Left cardiac atrium (tissue), 4 donors: ENCODE measurements at regions not wholly inside any gene's neighbourhood (a gene's known extent, or its start where the extent isn't known, plus 50 kb on each side); places are given as distances from the start of the nearest gene placed in this dataset.

Experiments used
- ATAC-seq, 2 donors: fragments of 200-7000 bp; cut with Tn5 transposase; one replicate each; pipeline ENCODE4 v1.9.1; 2020; ENCODE audit warnings: mild to moderate bottlenecking in 2 of 2, moderate library complexity in 2 of 2
- DNase-seq: peaks from one replicate; pipeline ENCODE4 v3.0.0-alpha.2; 2020
- intact Hi-C, 2 donors: fragments of 100-400 bp; cut with DNase I; formaldehyde crosslinking; loops; one replicate each; pipeline versions ENCODE4 v1.14.1 to v1.15.1; 2022 to 2023
- donor health status: DM: no; HTN: yes; CAD: no.
- donor health status: DM: no; HTN: yes; CAD: no; lungs with severe emphysema.
- donor health status: DM: yes; HTN: yes; CAD: no.
- donor health status: Dilated cardiomyopathy.

DNA sequence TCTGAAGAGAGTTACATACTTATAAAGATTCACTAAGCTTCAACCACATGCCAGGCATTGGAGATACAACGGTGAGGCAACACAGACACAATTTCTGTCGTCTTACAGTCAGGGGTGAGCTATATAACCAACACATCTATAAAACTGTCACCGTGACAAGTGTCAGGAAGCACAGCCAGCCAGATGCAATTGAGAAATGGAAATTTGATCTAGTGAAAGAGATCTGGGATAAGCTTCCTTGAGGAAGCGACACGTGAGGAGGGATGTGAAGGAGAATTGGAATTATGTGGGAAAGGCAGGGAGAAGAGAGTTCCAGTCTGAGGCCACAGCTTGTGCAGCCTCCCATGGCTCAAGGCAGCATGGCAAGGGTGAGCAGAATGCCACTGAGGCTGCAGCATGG lies 50.9 kb upstream of the ZNF354B start:
- DNase-seq = no peak
- intact Hi-C loops = no loop called here
- ATAC-seq = no peak

DNA sequence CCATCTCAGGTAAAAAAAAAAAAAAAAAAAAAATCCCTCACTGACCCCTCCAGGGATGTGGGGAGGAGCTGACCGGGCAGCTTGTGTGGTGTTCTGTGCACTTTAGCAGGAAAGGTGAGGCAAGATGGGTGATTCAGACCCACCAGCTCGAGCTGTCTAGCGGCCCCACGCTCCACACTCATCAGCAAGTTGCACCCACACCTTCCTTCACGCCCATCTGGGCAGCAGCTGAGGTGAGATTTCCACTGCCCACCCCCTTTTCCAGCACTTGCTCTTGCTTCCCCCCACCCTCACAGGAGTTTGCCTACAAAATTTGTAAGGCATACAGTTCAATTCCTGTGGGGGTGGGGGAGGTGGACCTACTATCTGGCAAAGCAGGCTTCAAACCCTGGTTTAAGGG lies 58.7 kb upstream of the ZNF354B start:
- intact Hi-C loops = no loop called here
- DNase-seq (no peak), ATAC-seq (no peak)

DNA sequence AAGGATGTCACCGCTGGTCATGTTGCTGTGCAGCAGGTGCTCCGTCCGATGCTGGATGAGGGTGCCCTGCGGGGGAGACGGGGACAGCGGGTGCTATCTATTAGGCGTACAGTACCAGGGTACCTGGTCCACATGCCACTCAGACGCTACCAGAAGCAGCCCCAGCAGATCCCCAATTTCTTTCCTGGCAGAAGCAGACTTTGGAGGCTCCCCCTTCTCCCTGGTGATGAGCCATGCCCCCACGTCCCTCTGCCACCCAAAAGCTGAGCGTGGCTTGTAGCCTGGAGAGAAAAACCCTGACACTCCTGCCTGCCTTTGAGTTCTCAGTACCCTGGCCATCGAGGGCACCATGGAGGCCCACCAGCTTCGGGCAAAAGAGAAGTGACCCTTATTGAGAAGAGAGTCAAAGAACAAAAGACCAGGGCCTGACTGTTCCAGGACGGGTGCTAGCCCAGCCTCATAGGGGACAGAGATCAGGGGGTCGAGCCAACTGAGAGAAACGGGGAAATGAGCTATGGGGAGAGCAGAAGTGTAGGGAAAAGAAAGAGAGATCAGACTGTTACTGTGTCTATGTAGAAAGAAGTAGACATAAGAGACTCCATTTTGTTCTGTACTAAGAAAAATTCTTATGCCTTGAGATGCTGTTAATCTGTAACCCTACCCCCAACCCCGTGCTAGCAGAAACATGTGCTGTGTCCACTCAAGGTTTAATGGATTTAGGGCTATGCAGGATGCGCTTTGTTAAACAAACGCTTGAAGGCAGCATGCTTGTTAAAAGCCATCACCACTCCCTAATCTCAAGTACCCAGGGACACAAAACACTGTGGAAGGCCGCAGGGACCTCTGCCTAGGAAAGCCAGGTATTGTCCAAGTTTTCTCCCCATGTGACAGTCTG lies 62.0 kb upstream of the ZNF354B start:
- no peak for DNase-seq
- intact Hi-C loops = no loop called here
- ATAC-seq = no peak

DNA sequence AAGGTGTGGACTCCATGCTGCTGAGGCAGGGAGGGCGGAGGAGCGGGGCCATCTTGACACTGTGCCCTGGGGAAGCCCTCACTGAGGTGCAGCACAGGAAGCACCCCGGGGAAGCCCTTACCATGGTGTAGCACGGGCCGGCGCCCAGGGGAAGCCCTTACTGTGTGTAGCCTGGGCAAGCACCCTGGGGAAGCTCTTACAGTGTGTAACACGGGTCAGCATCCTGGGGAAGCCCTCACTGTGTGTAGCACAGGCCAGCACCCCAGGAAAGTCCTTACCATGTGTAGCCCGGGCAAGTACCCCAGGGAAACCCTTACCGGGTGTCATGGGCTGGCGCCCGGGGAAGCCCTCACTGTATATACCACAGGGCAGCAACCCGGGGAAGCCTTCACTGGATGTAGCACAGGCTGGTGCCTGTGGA lies 62.6 kb upstream of the ZNF354B start:
- DNase-seq (no peak), ATAC-seq (no peak)
- intact Hi-C loops = no loop called here

DNA sequence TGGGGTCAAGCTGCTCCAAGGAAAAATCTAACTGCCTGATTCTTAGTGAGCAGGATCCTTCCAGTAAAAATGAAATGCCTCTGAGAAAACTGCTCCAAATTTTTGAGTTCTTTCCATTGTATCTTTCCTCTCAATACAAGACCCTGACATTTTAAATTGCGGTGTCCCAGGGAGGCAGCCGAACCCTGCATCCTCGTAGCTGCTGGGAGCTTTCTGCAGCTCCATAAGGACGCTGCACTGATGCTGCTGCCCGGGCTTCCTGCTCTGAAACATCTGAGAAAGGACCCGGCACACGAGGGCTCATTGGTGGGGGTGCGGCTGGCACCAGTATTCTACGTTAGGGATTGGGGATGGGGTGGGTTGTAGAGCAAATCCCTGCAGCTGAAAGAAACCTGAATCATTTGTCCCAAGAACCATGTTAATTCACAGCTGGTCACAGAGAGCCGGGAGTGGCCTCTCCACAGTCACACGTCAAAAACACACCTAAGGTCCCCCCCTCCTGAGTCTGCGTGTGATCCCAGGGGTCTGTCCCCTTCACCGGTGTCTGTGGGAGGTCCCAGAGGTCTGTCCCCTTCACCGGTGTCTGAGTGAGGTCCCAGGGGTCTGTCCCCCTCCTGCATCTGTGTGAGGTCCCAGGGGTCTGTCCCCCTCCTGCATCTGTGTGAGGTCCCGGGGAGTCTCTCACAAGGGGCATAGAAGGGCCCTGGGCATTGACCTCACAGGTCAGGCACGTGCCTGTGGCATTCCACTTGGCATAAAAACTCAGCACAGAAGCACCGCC lies 63.4 kb upstream of the ZNF354B start:
- ATAC-seq (no peak), DNase-seq (no peak)
- intact Hi-C loops = no loop called here

DNA sequence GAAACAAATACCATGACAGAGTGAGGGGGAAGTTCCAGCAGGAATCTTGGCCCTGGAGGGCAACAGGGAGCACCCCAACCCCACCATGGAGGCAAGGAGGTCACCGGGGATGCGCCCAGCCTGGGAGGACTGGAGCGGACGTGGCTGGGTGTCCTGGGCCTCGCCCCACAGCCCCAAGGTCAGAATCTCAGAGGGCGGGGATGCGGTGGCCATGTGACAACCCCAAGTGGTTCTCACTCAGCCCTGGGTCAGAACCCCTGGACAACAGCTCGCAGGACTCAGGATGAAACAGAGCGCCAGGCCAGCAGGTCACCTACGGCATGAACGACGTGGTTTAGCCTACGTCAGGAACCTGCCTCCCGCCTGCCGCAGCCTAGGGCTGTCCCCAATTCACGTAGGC lies 64.0 kb upstream of the ZNF354A start:
- no peak for DNase-seq
- no peak for ATAC-seq
- intact Hi-C loops = no loop called here

DNA sequence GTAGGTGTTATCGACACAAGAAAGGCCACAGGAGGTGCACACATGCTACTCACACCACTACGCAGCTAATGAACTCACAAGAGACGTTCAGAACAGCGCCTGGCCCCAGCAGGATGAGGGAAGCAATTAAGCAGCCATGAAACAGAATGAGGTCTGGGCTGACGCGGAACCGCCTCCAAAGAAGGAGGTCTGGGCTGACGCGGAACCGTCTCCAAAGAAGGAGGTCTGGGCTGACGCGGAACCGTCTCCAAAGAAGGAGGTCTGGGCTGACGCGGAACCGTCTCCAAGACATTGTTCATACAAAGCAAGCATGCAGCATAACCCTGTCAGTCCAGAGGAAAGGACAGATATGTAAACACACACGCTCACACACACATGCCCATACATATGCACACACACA lies 63.2 kb upstream of the ZNF354A start:
- intact Hi-C loops = no loop called here
- ATAC-seq = no peak
- DNase-seq = no peak

DNA sequence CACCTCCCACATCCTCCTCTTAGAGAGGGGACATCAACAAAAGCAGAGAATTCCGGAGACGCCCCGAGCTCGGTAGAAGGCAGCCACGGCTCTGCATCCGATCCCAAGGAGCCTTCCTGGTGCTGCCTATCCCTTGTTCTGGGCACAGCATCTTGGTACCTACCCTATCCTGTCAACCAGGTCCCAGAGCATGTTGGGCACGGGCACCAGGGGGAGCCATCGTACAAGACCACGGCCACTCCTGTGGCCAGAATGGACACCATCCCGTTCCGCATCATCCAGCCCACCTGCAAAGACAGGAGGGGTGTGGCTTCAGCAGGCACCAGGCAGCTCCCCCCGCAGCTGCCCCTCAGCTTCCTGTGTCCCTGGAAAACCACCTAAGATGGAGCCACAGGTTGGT lies 62.7 kb upstream of the ZNF354A start:
- intact Hi-C loops = no loop called here
- DNase-seq = no peak

DNA sequence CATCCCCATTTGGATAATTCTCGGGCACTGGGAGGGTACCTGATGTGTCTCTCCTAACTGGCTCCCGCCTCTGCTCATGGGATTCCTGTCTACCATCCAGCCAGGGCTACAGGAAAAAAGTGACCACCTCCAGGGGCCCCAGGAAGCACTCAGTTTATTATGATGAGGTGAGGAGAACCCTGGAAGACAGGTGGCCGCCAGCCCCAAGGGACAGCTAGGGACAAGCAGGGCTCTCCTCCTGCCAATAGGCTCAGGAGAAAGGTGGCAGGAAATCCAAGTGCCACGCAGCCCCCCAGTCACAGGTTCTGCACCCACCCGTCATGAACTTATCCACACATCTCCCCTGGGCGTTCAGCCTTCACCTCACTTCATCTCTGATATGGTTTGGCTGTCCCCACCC lies 61.5 kb upstream of the ZNF354A start:
- intact Hi-C loops = no loop called here
- DNase-seq = no peak
- ATAC-seq = no peak

More for the DNA sequence above, 62.7 kb upstream of the ZNF354A start:
- ATAC-seq = no peak

DNA sequence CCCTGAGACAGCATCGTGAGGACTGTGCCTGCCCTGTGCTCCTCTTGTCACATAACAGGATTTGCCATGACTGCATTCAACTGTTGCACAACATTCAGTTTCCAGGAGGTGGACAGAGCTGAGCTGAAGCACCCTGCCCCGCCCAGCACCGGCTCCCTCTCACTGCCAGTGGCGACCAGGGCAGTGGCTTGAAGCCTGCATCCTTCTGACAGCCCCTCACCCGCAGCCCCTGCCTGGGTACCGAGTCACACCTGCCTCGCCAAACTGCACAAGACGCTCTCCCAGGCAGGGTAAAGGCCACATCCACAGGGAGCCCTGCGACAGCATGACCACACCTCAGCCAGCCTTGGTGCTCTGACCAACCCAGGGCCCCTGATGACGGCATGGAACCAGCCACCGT lies 59.9 kb upstream of the ZNF354A start:
- intact Hi-C loops = no loop called here
- no peak for DNase-seq
- no peak for ATAC-seq

DNA sequence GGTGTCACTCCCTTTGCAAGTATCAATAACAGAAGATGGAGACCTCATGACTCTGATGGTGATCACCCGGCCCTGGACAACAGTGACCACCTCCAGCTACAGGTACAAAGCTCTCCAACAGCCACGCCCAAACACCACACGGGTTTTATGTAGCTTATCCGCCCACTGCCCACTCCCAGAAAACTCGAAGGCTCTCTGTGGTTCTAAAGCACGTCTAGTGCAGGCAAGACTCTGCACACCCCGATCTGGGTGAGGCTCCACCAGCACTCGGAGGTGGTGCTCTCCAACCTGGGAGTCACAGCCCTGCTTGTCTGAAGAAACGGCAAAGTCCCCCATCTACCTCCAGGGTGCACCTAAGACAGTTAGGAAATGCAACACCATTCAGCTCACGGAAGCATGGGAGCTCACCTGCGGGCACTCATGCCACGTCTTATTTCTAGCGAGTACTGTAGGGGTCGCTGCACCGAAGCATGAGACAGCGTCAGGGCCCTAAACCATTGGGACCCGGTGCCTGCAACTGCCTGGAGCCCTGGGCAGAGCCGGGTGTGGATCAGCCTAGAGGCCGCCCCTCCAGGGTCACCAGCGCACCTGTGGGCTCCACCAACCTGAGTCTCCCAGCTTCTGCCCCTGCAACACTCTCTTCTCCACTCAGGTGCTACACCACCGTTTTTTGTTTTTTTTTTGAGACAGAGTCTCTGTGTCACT lies 58.1 kb upstream of the ZNF354A start:
- DNase-seq = no peak

DNA sequence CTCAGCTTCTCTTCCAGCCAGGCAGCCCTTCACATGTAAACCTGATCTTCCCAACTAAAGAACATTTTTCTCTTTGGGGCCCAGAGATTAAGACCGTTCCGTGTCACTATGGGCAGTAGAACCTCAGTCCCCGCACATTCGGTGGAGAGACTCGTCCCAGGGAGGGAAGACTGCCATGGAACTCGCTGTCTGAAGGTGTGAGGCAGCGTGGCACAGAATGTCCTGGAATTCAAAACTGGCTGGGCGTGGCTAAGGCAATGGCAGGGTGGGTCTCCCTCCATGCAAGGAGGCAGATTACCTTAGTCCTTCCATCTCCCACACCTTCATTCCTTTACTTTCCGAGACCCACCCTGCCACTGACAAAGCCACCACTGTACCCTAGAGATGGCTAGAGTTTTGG lies 57.4 kb upstream of the ZNF354A start:
- DNase-seq = no peak
- ATAC-seq = no peak

More for the DNA sequence above, 58.1 kb upstream of the ZNF354A start:
- ATAC-seq = no peak
- intact Hi-C loops = no loop called here

DNA sequence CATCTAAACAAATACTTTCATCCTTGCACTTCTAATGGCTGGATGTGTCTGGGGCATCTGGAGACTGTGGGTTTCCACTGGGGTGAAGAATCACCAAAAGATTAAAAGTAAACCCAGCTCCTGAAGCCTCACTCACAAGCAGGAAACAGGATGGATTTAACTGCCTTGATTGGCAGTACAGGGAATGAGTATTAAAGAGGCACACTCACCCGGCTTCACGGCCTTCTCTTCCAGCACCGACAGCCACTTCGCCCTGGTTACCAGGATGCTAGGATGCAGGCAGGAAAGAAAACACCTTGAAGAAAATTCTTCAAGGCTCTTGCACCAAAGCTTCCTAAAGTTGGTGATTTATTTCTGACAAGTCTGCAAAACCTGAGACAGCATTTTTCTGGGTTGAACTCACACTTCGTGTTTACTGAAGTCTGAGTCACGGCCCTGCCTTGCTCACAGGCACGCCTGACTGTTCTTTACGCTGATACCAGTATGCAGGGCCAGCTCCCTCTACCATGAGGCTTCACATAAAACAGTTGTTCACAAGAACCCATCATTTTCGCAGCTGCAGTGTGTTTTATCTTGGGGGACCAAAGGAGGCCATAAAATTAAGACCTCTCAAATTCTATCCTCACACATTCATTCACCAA lies 56.5 kb upstream of the ZNF354A start:
- DNase-seq (no peak), ATAC-seq (peak in 1 of 2 donors; percentile 88)
- intact Hi-C loops = no loop called here

More for the DNA sequence above, 57.4 kb upstream of the ZNF354A start:
- intact Hi-C loops = no loop called here

DNA sequence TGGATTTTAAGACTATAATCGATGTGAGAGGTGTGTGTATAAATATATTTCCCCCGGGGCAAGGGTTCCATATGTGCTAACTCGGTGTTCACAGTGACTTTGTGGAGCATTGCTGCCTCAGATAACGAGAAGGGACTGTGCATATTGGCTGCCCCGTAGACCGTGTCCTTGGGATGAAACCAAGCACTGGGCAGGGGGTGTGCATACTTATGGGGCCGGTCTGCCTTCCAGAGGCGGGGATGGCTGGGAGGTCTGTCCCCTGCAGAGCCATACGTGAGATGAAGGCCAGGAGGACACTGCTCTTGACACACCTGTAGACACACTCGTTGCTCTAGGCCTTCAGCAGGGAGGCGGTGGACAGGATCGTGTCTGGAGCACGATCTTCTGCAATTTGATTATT lies 56.0 kb upstream of the ZNF354A start:
- DNase-seq (no peak), ATAC-seq (no peak)
- intact Hi-C loops = no loop called here

DNA sequence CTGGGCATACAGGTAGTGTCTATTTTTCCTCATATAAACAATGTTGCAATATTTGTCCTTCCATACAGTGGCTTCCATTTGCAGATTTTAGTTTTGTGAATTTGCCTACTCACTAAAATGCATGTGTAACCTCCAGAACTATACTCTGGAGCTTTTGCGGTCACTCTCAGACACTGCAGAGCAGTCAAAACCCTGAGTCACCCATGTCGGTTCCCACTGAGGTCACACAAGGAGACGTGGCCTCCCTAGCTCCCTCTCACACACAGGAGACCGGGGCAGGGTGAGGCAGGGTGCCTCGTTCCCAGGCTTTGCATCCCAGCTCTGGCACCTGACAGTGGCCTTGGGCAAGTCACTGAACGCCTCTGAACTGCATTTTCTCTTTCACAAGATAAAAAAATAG lies 55.5 kb upstream of the ZNF354A start:
- intact Hi-C loops = no loop called here
- DNase-seq = no peak
- no peak for ATAC-seq

DNA sequence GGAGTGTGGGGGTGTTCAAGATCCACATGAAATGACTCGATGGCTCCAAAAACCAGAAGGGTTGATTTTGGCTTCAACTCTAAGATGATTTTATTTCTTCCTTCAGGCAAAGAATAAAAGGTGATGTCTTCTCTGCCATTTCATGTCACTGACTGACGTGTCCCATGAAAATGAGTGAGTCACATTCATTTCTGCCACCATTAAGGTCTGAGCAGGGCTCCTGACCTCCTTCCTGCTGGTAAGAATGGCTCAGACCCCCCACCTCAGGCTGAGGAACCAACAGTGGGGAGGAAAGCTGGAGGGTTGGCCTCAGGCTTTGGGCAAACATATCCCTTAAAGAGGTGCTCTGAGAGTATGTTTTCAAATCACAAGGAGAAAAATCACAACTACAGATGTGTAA lies 53.9 kb upstream of the ZNF354A start:
- intact Hi-C loops = no loop called here
- ATAC-seq (no peak), DNase-seq (no peak)

DNA sequence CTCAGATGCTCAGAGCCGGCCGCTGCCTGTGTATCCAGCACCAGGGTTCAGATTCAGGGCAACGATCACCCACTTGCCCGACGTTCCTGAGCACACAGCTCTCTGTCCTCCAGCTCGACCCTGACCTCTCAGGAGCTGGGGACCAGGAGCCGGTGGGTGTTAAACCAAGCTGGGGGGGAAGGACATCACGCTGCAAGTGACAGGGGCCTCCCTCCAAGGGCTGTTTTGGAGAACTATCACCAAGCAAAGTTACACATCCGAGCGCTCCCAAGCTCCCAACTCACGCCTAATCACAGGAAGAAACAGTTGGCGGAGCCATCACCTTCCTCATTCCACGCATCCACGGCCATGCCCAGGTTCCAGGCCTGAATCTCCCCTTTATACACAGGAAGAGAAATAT lies 51.5 kb upstream of the ZNF354A start:
- ATAC-seq (no peak), DNase-seq (no peak)
- intact Hi-C loops = no loop called here

DNA sequence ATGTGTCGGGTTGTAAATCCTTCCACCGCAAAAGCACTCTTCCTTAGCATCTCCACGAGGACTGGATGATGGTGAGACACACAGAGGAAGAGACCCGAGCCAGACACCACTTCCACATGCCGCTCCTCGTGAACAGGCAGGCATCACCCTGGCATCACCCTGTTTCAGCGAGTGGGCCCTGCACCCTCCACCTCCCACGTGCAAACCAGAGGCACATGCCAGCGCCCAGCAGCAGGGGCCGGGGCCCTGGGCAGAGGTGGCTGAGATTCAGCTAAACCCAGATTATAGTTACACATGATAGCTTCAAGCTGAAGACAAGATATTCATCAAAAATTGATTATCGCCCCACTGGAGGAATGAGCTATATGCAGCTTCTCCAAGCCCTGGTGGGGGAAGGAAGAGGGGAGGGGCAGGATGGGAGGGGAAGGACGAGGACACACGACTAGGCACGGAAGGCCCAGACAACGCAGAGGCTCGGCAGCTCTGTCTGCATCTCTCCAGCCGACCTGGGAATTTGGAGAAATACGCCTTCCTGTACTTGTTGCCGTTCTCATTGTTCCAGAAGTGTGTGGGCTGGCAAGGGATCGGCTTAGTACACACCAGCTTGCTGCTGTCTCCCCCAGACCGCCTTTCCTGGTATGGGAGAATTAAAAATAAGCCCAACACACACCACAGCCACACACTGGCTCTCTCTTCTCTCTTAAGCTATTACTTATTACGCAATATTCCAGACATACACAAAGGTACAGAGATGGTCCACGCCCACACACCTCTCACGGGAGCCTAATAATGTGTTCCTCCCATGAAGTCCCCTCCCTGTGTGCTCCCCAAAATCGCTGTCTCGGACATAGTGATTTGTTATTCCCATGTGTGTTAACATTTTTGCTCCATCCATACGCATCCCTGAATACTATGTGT lies 50.4 kb upstream of the ZNF354A start:
- DNase-seq = no peak
- ATAC-seq = no peak
- intact Hi-C loops = no loop called here
